NT2/D1 (cell line): ENCODE measurements at regions not wholly inside any gene's neighbourhood (a gene's known extent, or its start where the extent isn't known, plus 50 kb on each side); places are given as distances from the start of the nearest gene placed in this dataset.
"Not testable (repeated sequence)": the region's sequence is repeated elsewhere in the genome, so short reads cannot be mapped to it uniquely, and the experiment has no call there.

ENCODE experiments used
- SUZ12 ChIP-seq: IDR thresholded peaks from 2 replicates; pipeline ENCODE4 v1.6.1; 2011; ENCODE audit not compliant: insufficient read length, insufficient read depth; ENCODE audit errors: extremely low read depth
- YY1 ChIP-seq: IDR thresholded peaks from 2 replicates; pipeline ENCODE4 v1.6.1; 2011; ENCODE audit not compliant: insufficient read length, insufficient read depth
- ZNF274 ChIP-seq: IDR thresholded peaks from 2 replicates; pipeline ENCODE4 v1.6.1; 2011; ENCODE audit warnings: mild to moderate bottlenecking, low read depth, low read length

DNA sequence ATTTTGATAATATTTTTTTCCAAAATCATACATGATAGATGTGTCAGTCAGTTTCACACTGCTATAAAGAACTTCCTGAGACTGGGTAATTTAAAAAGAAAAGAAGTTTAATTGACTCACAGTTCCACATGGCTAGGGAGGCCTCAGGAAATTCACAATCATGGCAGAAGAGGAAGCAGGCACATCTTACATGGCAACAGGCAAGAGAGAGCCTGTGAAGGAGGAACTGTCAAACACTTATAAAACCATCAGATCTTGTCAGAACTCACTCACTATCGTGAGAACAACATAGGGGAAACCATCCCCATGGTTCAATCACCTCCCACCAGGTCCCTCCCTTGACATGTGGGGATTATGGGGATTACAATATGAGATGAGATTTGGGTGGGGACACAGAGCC, 201.5 kb upstream of the EDNRB start:
- not testable (repeated sequence) for TF ChIP-seq ZNF274, SUZ12, YY1
